ENCODE measurements at regions not wholly inside any gene's neighbourhood (a gene's known extent, or its start where the extent isn't known, plus 50 kb on each side); places are given as distances from the start of the nearest gene placed in this dataset.

GRCh38 chr12:83660727-83661358 lies 974.1 kb downstream of the TMTC2 start:
- H3K36me3 Mint-ChIP-seq (ENCODE audit: insufficient read depth, unreplicated experiment), result no peaks in the 10 kb centered on the region

GRCh38 chr12:83659321-83659720 lies 972.6 kb downstream of the TMTC2 start:
- Mint-ChIP-seq H3K27ac (ENCODE audit: low read depth, unreplicated experiment) (no peak overlapping the region), H3K36me3 (ENCODE audit: insufficient read depth, unreplicated experiment) (no peaks in the 10 kb centered on the region), H3K9me3 (ENCODE audit: unreplicated experiment) (no peaks in the 10 kb centered on the region), H3K4me1 (ENCODE audit: insufficient read depth, unreplicated experiment) (no peaks in the 10 kb centered on the region), H3K4me3 (ENCODE audit: unreplicated experiment) (no peak overlapping the region), H3K27me3 (ENCODE audit: insufficient read depth, unreplicated experiment) (no peaks in the 10 kb centered on the region)
- no TSS peak for BruUV-seq (replicated peaks)
- intact Hi-C loops (cut with micrococcal nuclease), result no loop called here
- no peak for DNase-seq (ENCODE audit: unreplicated experiment)
- POLR2A ChIA-PET, result no interaction called here
- TF ChIP-seq CTCF (IDR thresholded peaks at IDR 0.05; ENCODE audit: unreplicated experiment), result no peak
- CTCF ChIA-PET, result no interaction called here

More at GRCh38 chr12:83660727-83661358, 974.1 kb downstream of the TMTC2 start:
- ChIA-PET CTCF (interaction anchor here (0.7 kb wide), 1 partner anchor 352 kb away, joined by 4 read pairs; no protein-coding TSS in a partner anchor), POLR2A (no interaction called here)
- Mint-ChIP-seq H3K4me3 (ENCODE audit: unreplicated experiment) (no peak overlapping the region), H3K4me1 (ENCODE audit: insufficient read depth, unreplicated experiment) (no peaks in the 10 kb centered on the region), H3K27me3 (ENCODE audit: insufficient read depth, unreplicated experiment) (no peaks in the 10 kb centered on the region), H3K9me3 (ENCODE audit: unreplicated experiment) (no peaks in the 10 kb centered on the region), H3K27ac (ENCODE audit: low read depth, unreplicated experiment) (no peak overlapping the region)
- intact Hi-C loops (cut with micrococcal nuclease), result no loop called here
- TF ChIP-seq CTCF (IDR thresholded peaks at IDR 0.05; ENCODE audit: unreplicated experiment), result no peak
- BruUV-seq (replicated peaks), result no TSS peak
- DNase-seq (ENCODE audit: unreplicated experiment), result no peak

- ChIA-PET CTCF (no interaction called here), POLR2A (no interaction called here)
- H3K27ac Mint-ChIP-seq (ENCODE audit: low read depth, unreplicated experiment), result no peak overlapping the region
- H3K4me1 Mint-ChIP-seq (ENCODE audit: insufficient read depth, unreplicated experiment), result no peaks in the 10 kb centered on the region
- intact Hi-C loops (cut with micrococcal nuclease), result no loop called here
- no TSS peak for BruUV-seq (replicated peaks)
- no peaks in the 10 kb centered on the region for H3K9me3 Mint-ChIP-seq (ENCODE audit: unreplicated experiment)
- no peak overlapping the region for H3K4me3 Mint-ChIP-seq (ENCODE audit: unreplicated experiment)
- TF ChIP-seq CTCF (IDR thresholded peaks at IDR 0.05; ENCODE audit: unreplicated experiment), result no peak
- H3K36me3 Mint-ChIP-seq (ENCODE audit: insufficient read depth, unreplicated experiment), result no peaks in the 10 kb centered on the region
- H3K27me3 Mint-ChIP-seq (ENCODE audit: insufficient read depth, unreplicated experiment), result no peaks in the 10 kb centered on the region
- DNase-seq (ENCODE audit: unreplicated experiment), result no peak
Observed at GRCh38 chr12:83656004-83656403, 969.3 kb downstream of the TMTC2 start.

- Mint-ChIP-seq H3K36me3 (ENCODE audit: insufficient read depth, unreplicated experiment) (no peaks in the 10 kb centered on the region), H3K4me1 (ENCODE audit: insufficient read depth, unreplicated experiment) (no peaks in the 10 kb centered on the region), H3K27me3 (ENCODE audit: insufficient read depth, unreplicated experiment) (no peaks in the 10 kb centered on the region), H3K9me3 (ENCODE audit: unreplicated experiment) (peaks cover 15% of the 10 kb centered on the region), H3K4me3 (ENCODE audit: unreplicated experiment) (no peak overlapping the region), H3K27ac (ENCODE audit: low read depth, unreplicated experiment) (no peak overlapping the region)
- intact Hi-C loops (cut with micrococcal nuclease), result no loop called here
- DNase-seq (ENCODE audit: unreplicated experiment), result no peak
- BruUV-seq (replicated peaks), result no TSS peak
- no peak for TF ChIP-seq CTCF (IDR thresholded peaks at IDR 0.05; ENCODE audit: unreplicated experiment)
- POLR2A ChIA-PET, result no interaction called here
- CTCF ChIA-PET, result no interaction called here
Observed at GRCh38 chr12:83642205-83642604, 955.5 kb downstream of the TMTC2 start.

All from MCF 10A (cell line).